ENCODE measurements at regions not wholly inside any gene's neighbourhood (a gene's known extent, or its start where the extent isn't known, plus 50 kb on each side); places are given as distances from the start of the nearest gene placed in this dataset.

DNA sequence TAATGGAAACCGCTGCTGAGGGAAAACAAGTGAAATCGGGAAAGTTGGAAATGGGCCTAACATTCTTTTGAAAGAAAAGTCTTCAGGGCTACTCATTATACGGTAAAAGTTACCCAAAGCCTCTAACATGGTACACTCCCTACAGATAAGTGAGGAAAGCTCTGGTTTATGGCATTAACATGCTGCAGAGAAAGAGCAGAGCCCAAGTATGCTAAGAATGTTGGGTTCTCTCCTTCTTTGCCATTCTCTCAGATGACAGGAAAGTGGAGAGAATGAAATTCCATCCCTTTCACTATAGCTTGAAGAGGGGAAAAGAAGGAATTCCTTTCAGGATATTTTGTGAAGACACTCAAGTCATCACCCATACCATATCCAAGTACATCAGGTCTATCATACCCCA, 348.0 kb downstream of the SEC23A start:
- TF ChIP-seq CTCF (IDR thresholded peaks at IDR 0.05; ENCODE audit: unreplicated experiment) = no peak
- no TSS peak for BruUV-seq (replicated peaks)
- no peaks in the 10 kb centered on the region for H3K9me3 Mint-ChIP-seq (ENCODE audit: unreplicated experiment)
- intact Hi-C loops (cut with micrococcal nuclease) = no loop called here
- no peak overlapping the region for H3K27ac Mint-ChIP-seq (ENCODE audit: low read depth, unreplicated experiment)
- no peak for DNase-seq (ENCODE audit: unreplicated experiment)
- POLR2A ChIA-PET = no interaction called here
- H3K27me3 Mint-ChIP-seq (ENCODE audit: insufficient read depth, unreplicated experiment) = no peaks in the 10 kb centered on the region
- H3K4me1 Mint-ChIP-seq (ENCODE audit: insufficient read depth, unreplicated experiment) = no peaks in the 10 kb centered on the region
- no peak overlapping the region for H3K4me3 Mint-ChIP-seq (ENCODE audit: unreplicated experiment)
- CTCF ChIA-PET = interaction anchor here (0.6 kb wide), 1 partner anchor 354 kb away, joined by 3 read pairs; no protein-coding TSS in a partner anchor
- no peaks in the 10 kb centered on the region for H3K36me3 Mint-ChIP-seq (ENCODE audit: insufficient read depth, unreplicated experiment)

DNA sequence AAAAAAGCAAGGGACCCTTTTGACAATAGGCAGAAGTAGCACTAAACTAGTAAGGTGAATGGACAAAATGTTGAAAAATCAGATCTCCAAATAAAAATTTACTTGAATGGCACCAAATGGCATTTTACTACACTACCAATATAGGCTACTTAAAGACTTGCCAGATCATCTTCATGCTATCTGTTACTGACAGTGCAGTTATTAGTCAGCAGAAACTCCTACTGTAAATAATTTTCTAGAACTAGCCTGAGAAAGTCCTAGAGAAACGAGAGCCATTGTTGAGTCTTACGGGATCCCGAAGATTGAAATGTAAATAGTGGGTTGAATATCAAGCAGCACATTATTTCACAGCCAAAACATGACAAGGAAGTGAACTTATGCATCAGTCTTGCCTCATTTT, 350.3 kb downstream of the SEC23A start:
- BruUV-seq (replicated peaks) = no TSS peak
- Mint-ChIP-seq H3K4me1 (ENCODE audit: insufficient read depth, unreplicated experiment) (no peaks in the 10 kb centered on the region), H3K27ac (ENCODE audit: low read depth, unreplicated experiment) (no peak overlapping the region), H3K4me3 (ENCODE audit: unreplicated experiment) (no peak overlapping the region), H3K36me3 (ENCODE audit: insufficient read depth, unreplicated experiment) (no peaks in the 10 kb centered on the region), H3K9me3 (ENCODE audit: unreplicated experiment) (no peaks in the 10 kb centered on the region), H3K27me3 (ENCODE audit: insufficient read depth, unreplicated experiment) (no peaks in the 10 kb centered on the region)
- intact Hi-C loops (cut with micrococcal nuclease) = no loop called here
- no peak for DNase-seq (ENCODE audit: unreplicated experiment)
- ChIA-PET CTCF (no interaction called here), POLR2A (no interaction called here)
- no peak for TF ChIP-seq CTCF (IDR thresholded peaks at IDR 0.05; ENCODE audit: unreplicated experiment)

DNA sequence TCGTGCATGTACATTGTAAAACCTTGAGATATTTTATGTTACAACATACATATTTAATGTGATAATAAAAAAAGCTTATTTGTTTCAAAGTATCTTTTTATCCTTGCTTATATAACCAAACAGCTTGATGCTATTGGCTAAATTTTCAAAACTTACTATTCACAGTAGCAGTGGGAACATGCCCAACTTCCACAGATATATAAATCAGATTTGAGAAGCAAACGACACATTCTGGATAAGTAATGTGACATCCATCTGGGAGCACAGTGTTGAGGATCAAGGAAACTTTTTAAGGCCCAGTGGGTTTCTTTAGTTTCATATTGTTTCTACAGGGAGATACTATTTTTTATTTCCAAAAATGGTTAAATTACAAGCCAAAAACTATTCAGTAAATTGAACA, 350.7 kb downstream of the SEC23A start:
- H3K36me3 Mint-ChIP-seq (ENCODE audit: insufficient read depth, unreplicated experiment) = no peaks in the 10 kb centered on the region
- no peak overlapping the region for H3K27ac Mint-ChIP-seq (ENCODE audit: low read depth, unreplicated experiment)
- DNase-seq (ENCODE audit: unreplicated experiment) = no peak
- H3K4me3 Mint-ChIP-seq (ENCODE audit: unreplicated experiment) = no peak overlapping the region
- H3K4me1 Mint-ChIP-seq (ENCODE audit: insufficient read depth, unreplicated experiment) = no peaks in the 10 kb centered on the region
- ChIA-PET POLR2A (no interaction called here), CTCF (no interaction called here)
- H3K9me3 Mint-ChIP-seq (ENCODE audit: unreplicated experiment) = no peaks in the 10 kb centered on the region
- BruUV-seq (replicated peaks) = no TSS peak
- H3K27me3 Mint-ChIP-seq (ENCODE audit: insufficient read depth, unreplicated experiment) = no peaks in the 10 kb centered on the region
- intact Hi-C loops (cut with micrococcal nuclease) = no loop called here
- no peak for TF ChIP-seq CTCF (IDR thresholded peaks at IDR 0.05; ENCODE audit: unreplicated experiment)

GRCh38 chr14:38751459-38751858, 351.6 kb downstream of the SEC23A start:
- CTCF ChIA-PET = no interaction called here
- Mint-ChIP-seq H3K27ac (ENCODE audit: low read depth, unreplicated experiment) (no peak overlapping the region), H3K4me1 (ENCODE audit: insufficient read depth, unreplicated experiment) (no peaks in the 10 kb centered on the region), H3K4me3 (ENCODE audit: unreplicated experiment) (no peak overlapping the region), H3K36me3 (ENCODE audit: insufficient read depth, unreplicated experiment) (no peaks in the 10 kb centered on the region), H3K9me3 (ENCODE audit: unreplicated experiment) (no peaks in the 10 kb centered on the region), H3K27me3 (ENCODE audit: insufficient read depth, unreplicated experiment) (no peaks in the 10 kb centered on the region)
- intact Hi-C loops (cut with micrococcal nuclease) = no loop called here
- no TSS peak for BruUV-seq (replicated peaks)
- TF ChIP-seq CTCF (IDR thresholded peaks at IDR 0.05; ENCODE audit: unreplicated experiment) = no peak
- DNase-seq (ENCODE audit: unreplicated experiment) = no peak
- POLR2A ChIA-PET = no interaction called here

Measured in MCF 10A (cell line).